Neural progenitor cell (in vitro differentiated cells): ENCODE measurements at regions not wholly inside any gene's neighbourhood (a gene's known extent, or its start where the extent isn't known, plus 50 kb on each side); places are given as distances from the start of the nearest gene placed in this dataset.

ENCODE experiments used
- DNase-seq: peaks from one replicate; pipeline ENCODE4 v3.0.0-alpha.2; 2016; ENCODE audit warnings: low spot score
- H2AFZ ChIP-seq: fragments of 200-600 bp; sonication (generic); replicated peaks from 2 replicates; pipeline ENCODE4 v1.6.1; 2016; ENCODE audit warnings: antibody characterized with exemption
- H3F3A ChIP-seq: fragments of 200-600 bp; sonication (generic); 2 replicates; pipeline ENCODE4 v1.6.1; 2016; ENCODE audit warnings: antibody characterized with exemption, low read depth
- H3K27ac ChIP-seq: fragments of 200-600 bp; sonication (generic); 2 replicates; pipeline ENCODE4 v1.5.1; 2016; ENCODE audit warnings: mild to moderate bottlenecking
- H3K27me3 ChIP-seq: fragments of 200-600 bp; sonication (generic); 2 replicates; pipeline ENCODE4 v1.6.1; 2016; ENCODE audit warnings: mild to moderate bottlenecking, moderate library complexity
- H3K36me3 ChIP-seq: fragments of 200-600 bp; sonication (generic); 2 replicates; pipeline ENCODE4 v1.5.1; 2016
- H3K4me1 ChIP-seq: fragments of 200-600 bp; sonication (generic); 2 replicates; pipeline ENCODE4 v1.6.1; 2016; ENCODE audit warnings: mixed run types
- H3K4me2 ChIP-seq: fragments of 200-600 bp; sonication (generic); 2 replicates; pipeline ENCODE4 v1.6.1; 2016
- H3K4me3 ChIP-seq: fragments of 200-600 bp; sonication (generic); 2 replicates; pipeline ENCODE4 v1.5.1; 2016
- H3K79me2 ChIP-seq: fragments of 200-600 bp; sonication (generic); 2 replicates; pipeline ENCODE4 v1.6.1; 2016; ENCODE audit warnings: low read depth
- H3K9ac ChIP-seq: fragments of 200-600 bp; sonication (generic); 2 replicates; pipeline ENCODE4 v1.6.1; 2016
- H3K9me3 ChIP-seq: fragments of 200-600 bp; sonication (generic); 2 replicates; pipeline ENCODE4 v1.5.1; 2016; ENCODE audit warnings: low read depth
- H4K20me1 ChIP-seq: fragments of 200-600 bp; sonication (generic); 2 replicates; pipeline ENCODE4 v1.6.1; 2016; ENCODE audit warnings: low read depth
- H3K27ac Mint-ChIP-seq: 3 replicates; pipeline ENCODE4 v1.8.0; 2021; ENCODE audit warnings: mixed read lengths
- H3K27me3 Mint-ChIP-seq: 2 replicates; pipeline ENCODE4 v1.8.0; 2022; ENCODE audit warnings: low read depth, mild to moderate bottlenecking, inconsistent platforms, moderate library complexity, mixed read lengths; ENCODE audit not compliant: insufficient read depth
- H3K36me3 Mint-ChIP-seq: 3 replicates; pipeline ENCODE4 v1.8.0; 2021; ENCODE audit warnings: mixed read lengths
- H3K4me1 Mint-ChIP-seq: 3 replicates; pipeline ENCODE4 v1.8.0; 2021; ENCODE audit warnings: mixed read lengths
- H3K4me3 Mint-ChIP-seq: 3 replicates; pipeline ENCODE4 v1.8.0; 2021; ENCODE audit warnings: mild to moderate bottlenecking, moderate library complexity, mixed read lengths
- H3K9me3 Mint-ChIP-seq: 3 replicates; pipeline ENCODE4 v1.8.0; 2020; ENCODE audit warnings: mixed read lengths
- EZH2 ChIP-seq: fragments of 200-600 bp; sonication (generic); IDR thresholded peaks from 2 replicates; pipeline ENCODE4 v1.6.1; 2017; ENCODE audit warnings: antibody characterized with exemption, mild to moderate bottlenecking, moderate library complexity
- EZH2phosphoT487 ChIP-seq: fragments of 200-600 bp; sonication (generic); IDR thresholded peaks from 2 replicates; pipeline ENCODE4 v1.6.1; 2017; ENCODE audit warnings: antibody characterized with exemption
- TF ChIP-seq, protein P1 (sequence below): fragments of 200-600 bp; sonication (generic); IDR thresholded peaks from 2 replicates; pipeline ENCODE4 v1.5.1; 2017; ENCODE audit warnings: antibody characterized with exemption, mild to moderate bottlenecking

GRCh38 chr7:15870347-15870746, 183.9 kb upstream of the MEOX2 start:
- Mint-ChIP-seq H3K36me3 (no peaks in the 10 kb centered on the region), H3K4me3 (no peak overlapping the region), H3K27ac (no peak overlapping the region), H3K27me3 (no peaks in the 10 kb centered on the region), H3K4me1 (no peaks in the 10 kb centered on the region), H3K9me3 (no peaks in the 10 kb centered on the region)
- Histone ChIP-seq H3K4me3 (no peak overlapping the region), H3K36me3 (no peaks in the 10 kb centered on the region), H4K20me1 (no peaks in the 10 kb centered on the region), H3K79me2 (no peaks in the 10 kb centered on the region), H3F3A (no peaks in the 10 kb centered on the region), H2AFZ (no peak overlapping the region), H3K9ac (no peak overlapping the region), H3K4me1 (no peaks in the 10 kb centered on the region), H3K27me3 (no peaks in the 10 kb centered on the region), H3K4me2 (no peak overlapping the region), H3K27ac (no peak overlapping the region), H3K9me3 (no peaks in the 10 kb centered on the region)
- no peak for DNase-seq
- TF ChIP-seq, protein P1, sequence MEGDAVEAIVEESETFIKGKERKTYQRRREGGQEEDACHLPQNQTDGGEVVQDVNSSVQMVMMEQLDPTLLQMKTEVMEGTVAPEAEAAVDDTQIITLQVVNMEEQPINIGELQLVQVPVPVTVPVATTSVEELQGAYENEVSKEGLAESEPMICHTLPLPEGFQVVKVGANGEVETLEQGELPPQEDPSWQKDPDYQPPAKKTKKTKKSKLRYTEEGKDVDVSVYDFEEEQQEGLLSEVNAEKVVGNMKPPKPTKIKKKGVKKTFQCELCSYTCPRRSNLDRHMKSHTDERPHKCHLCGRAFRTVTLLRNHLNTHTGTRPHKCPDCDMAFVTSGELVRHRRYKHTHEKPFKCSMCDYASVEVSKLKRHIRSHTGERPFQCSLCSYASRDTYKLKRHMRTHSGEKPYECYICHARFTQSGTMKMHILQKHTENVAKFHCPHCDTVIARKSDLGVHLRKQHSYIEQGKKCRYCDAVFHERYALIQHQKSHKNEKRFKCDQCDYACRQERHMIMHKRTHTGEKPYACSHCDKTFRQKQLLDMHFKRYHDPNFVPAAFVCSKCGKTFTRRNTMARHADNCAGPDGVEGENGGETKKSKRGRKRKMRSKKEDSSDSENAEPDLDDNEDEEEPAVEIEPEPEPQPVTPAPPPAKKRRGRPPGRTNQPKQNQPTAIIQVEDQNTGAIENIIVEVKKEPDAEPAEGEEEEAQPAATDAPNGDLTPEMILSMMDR, result no peak

GRCh38 chr7:15867441-15867840, 181.0 kb upstream of the MEOX2 start:
- H3K27ac ChIP-seq, result no peak overlapping the region
- no peak overlapping the region for H2AFZ ChIP-seq
- no peak for DNase-seq
- H3K9ac ChIP-seq, result no peak overlapping the region
- Mint-ChIP-seq H3K9me3 (no peaks in the 10 kb centered on the region), H3K27ac (no peak overlapping the region), H3K4me3 (no peak overlapping the region), H3K36me3 (no peaks in the 10 kb centered on the region), H3K27me3 (no peaks in the 10 kb centered on the region), H3K4me1 (no peaks in the 10 kb centered on the region)
- H3K4me2 ChIP-seq, result no peak overlapping the region
- no peaks in the 10 kb centered on the region for H4K20me1 ChIP-seq
- no peaks in the 10 kb centered on the region for H3K9me3 ChIP-seq
- H3K36me3 ChIP-seq, result no peaks in the 10 kb centered on the region
- H3K27me3 ChIP-seq, result no peaks in the 10 kb centered on the region
- TF ChIP-seq EZH2 (no peak), EZH2phosphoT487 (no peak)
- TF ChIP-seq, protein P1, result no peak
- H3F3A ChIP-seq, result no peaks in the 10 kb centered on the region
- no peak overlapping the region for H3K4me3 ChIP-seq
- H3K4me1 ChIP-seq, result no peaks in the 10 kb centered on the region
- no peaks in the 10 kb centered on the region for H3K79me2 ChIP-seq

- no peaks in the 10 kb centered on the region for H3K4me1 ChIP-seq
- H3K36me3 Mint-ChIP-seq, result no peaks in the 10 kb centered on the region
- no peaks in the 10 kb centered on the region for H3K36me3 ChIP-seq
- no peak overlapping the region for H3K27ac Mint-ChIP-seq
- H3K9me3 Mint-ChIP-seq, result no peaks in the 10 kb centered on the region
- H3K9me3 ChIP-seq, result no peaks in the 10 kb centered on the region
- H2AFZ ChIP-seq, result no peak overlapping the region
- no peak overlapping the region for H3K9ac ChIP-seq
- H3K4me2 ChIP-seq, result no peak overlapping the region
- H3K27me3 ChIP-seq, result no peaks in the 10 kb centered on the region
- H3K4me3 Mint-ChIP-seq, result no peak overlapping the region
- H3K4me3 ChIP-seq, result no peak overlapping the region
- no peak overlapping the region for H3K27ac ChIP-seq
- no peaks in the 10 kb centered on the region for H3K79me2 ChIP-seq
- H4K20me1 ChIP-seq, result no peaks in the 10 kb centered on the region
- DNase-seq, result no peak
- TF ChIP-seq, protein P1, result no peak
- TF ChIP-seq EZH2 (no peak), EZH2phosphoT487 (no peak)
- H3F3A ChIP-seq, result no peaks in the 10 kb centered on the region
- H3K4me1 Mint-ChIP-seq, result no peaks in the 10 kb centered on the region
- no peaks in the 10 kb centered on the region for H3K27me3 Mint-ChIP-seq
These were observed 180.3 kb upstream of the MEOX2 start for GRCh38 chr7:15866753-15867152.

DNA sequence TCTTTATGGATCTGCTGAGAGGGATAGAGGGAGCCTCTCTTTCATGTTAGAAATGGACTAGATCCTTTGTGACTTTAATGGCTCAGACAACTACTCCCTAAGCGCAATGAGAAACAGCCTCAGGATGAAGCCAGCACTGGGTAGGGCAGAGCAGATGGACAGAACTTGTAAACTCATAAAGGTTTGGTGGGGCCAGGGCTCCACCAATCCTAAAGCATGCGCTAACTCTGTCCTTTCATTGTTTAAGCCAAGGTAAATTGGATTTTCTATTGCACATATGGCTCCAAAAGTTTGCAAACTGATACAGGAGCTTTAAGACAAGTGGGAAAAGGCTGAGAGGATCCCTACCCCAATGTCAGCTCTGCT, 178.1 kb upstream of the MEOX2 start:
- H3K4me1 Mint-ChIP-seq, result no peaks in the 10 kb centered on the region
- H3K9me3 Mint-ChIP-seq, result no peaks in the 10 kb centered on the region
- H3K4me3 Mint-ChIP-seq, result no peak overlapping the region
- no peaks in the 10 kb centered on the region for H3K27me3 Mint-ChIP-seq
- Histone ChIP-seq H3K9ac (no peak overlapping the region), H3K79me2 (no peaks in the 10 kb centered on the region), H3K27ac (no peak overlapping the region), H3K4me2 (no peak overlapping the region), H4K20me1 (no peaks in the 10 kb centered on the region), H3F3A (no peaks in the 10 kb centered on the region), H3K9me3 (no peaks in the 10 kb centered on the region), H3K4me1 (no peaks in the 10 kb centered on the region), H2AFZ (no peak overlapping the region), H3K4me3 (no peak overlapping the region), H3K27me3 (no peaks in the 10 kb centered on the region), H3K36me3 (no peaks in the 10 kb centered on the region)
- DNase-seq, result no peak
- no peak for TF ChIP-seq EZH2
- no peak for TF ChIP-seq EZH2phosphoT487
- TF ChIP-seq, protein P1, result no peak
- no peaks in the 10 kb centered on the region for H3K36me3 Mint-ChIP-seq
- no peak overlapping the region for H3K27ac Mint-ChIP-seq
